ENCODE measurements at regions not wholly inside any gene's neighbourhood (a gene's known extent, or its start where the extent isn't known, plus 50 kb on each side); places are given as distances from the start of the nearest gene placed in this dataset.

DNA sequence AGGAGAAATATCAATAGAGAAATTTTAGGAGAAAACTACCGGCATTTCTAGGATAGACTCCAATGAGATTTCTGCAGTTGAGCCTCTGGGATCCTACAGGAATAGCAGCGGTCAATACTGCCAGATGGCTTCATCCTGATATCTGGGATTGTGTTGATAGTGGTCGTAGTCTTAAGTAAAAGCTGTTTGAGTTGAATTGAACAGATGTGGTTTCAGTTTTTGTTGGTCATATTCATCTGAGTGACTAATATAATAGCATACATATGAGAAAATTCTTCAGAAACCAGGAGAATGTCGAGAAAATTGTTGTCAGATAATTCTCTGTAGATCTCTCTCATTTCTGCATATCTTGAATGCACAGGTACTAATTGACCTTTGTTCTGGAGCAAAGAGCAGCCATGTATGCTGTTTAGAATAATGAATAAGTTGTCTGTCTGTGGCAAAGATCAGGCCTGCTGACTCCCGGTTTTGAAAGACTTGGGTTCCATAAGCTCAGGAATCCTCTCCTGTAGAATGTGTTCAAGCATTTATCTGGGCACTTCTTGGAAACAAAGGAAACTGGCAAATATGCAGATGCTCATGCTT, 288.1 kb downstream of the TMX3 start:
- ChIA-PET POLR2A (no interaction called here), CTCF (interaction anchor here (1.0 kb wide), 1 partner anchor 10 kb away, joined by 3 read pairs; no protein-coding TSS in a partner anchor)
- TF ChIP-seq CTCF (IDR thresholded peaks at IDR 0.05; ENCODE audit: insufficient read depth, low read depth, low read length): no peak
- Histone ChIP-seq H3K36me3 (ENCODE audit: control insufficient read depth, insufficient read depth, low read length) (no peaks in the 10 kb centered on the region), H3K4me3 (ENCODE audit: low read depth, low read length) (no peak overlapping the region), H3K27me3 (ENCODE audit: control insufficient read depth, insufficient read depth, low read length) (no peaks in the 10 kb centered on the region)
- no peak for DNase-seq (ENCODE audit: low read depth)

- DNase-seq (ENCODE audit: low read depth): no peak
- no peaks in the 10 kb centered on the region for H3K27me3 ChIP-seq (ENCODE audit: control insufficient read depth, insufficient read depth, low read length)
- H3K36me3 ChIP-seq (ENCODE audit: control insufficient read depth, insufficient read depth, low read length): no peaks in the 10 kb centered on the region
- H3K4me3 ChIP-seq (ENCODE audit: low read depth, low read length): no peak overlapping the region
- TF ChIP-seq CTCF (IDR thresholded peaks at IDR 0.05; ENCODE audit: insufficient read depth, low read depth, low read length): no peak
- ChIA-PET POLR2A (no interaction called here), CTCF (interaction anchor here (0.5 kb wide), 1 partner anchor 212 kb away, joined by 4 read pairs; no protein-coding TSS in a partner anchor)
Observed at GRCh38 chr18:68418881-68419280, 296.0 kb downstream of the TMX3 start.

- ChIA-PET POLR2A (no interaction called here), CTCF (no interaction called here)
- no peak for DNase-seq (ENCODE audit: low read depth)
- Histone ChIP-seq H3K4me3 (ENCODE audit: low read depth, low read length) (no peak overlapping the region), H3K36me3 (ENCODE audit: control insufficient read depth, insufficient read depth, low read length) (no peaks in the 10 kb centered on the region), H3K27me3 (ENCODE audit: control insufficient read depth, insufficient read depth, low read length) (no peaks in the 10 kb centered on the region)
- TF ChIP-seq CTCF (IDR thresholded peaks at IDR 0.05; ENCODE audit: insufficient read depth, low read depth, low read length): no peak
Observed at GRCh38 chr18:68418226-68418868, 296.6 kb downstream of the TMX3 start.

DNA sequence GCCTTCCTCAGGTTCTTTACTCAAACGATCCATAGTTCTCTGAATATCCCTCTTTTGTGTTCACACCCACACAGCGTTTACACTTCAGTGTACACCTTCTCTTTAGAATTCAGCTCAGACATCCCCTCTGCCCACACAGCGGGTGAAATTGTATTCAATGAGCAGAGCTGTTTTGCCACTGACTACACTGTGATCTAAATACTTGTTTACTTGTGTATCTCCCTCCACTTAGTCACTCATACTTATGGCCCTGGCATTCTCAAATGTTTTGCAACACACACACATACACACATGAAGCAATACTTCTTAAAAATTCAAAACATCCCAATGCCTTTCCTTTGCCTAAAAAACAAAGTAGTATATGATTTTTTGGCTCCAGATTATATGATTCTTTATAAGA, 297.1 kb downstream of the TMX3 start:
- no peaks in the 10 kb centered on the region for H3K27me3 ChIP-seq (ENCODE audit: control insufficient read depth, insufficient read depth, low read length)
- H3K4me3 ChIP-seq (ENCODE audit: low read depth, low read length): no peak overlapping the region
- ChIA-PET CTCF (no interaction called here), POLR2A (no interaction called here)
- no peak for TF ChIP-seq CTCF (IDR thresholded peaks at IDR 0.05; ENCODE audit: insufficient read depth, low read depth, low read length)
- no peaks in the 10 kb centered on the region for H3K36me3 ChIP-seq (ENCODE audit: control insufficient read depth, insufficient read depth, low read length)
- no peak for DNase-seq (ENCODE audit: low read depth)

DNA sequence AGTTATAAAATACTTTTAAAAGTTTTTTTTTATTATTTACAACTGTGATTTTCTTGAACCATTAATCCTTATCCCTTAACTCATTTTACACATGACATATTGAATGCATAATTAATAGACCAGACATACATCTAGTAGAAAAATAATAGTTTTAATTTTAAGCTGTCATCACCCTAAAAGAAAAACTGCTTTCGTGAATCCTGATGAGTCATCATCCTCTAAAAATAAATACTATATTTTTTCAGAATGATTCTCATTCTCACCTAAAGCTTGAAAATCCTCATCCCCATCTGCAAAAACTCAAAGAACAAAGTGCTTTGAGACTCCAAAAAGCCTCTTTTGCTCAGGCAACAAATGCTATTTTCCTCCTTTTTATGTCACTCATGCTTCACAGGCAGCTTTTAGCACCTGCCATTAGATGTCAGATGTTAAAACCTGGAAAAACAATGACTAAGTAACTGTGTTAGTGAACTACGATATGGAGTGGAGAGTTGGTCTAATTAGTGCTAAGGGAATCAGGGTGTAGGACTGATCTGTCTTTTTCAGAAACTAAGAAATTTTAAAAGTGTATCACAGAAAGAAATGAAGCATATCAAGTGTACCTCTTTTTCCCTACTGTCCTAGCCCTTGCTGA, 297.6 kb downstream of the TMX3 start:
- DNase-seq (ENCODE audit: low read depth): no peak
- H3K27me3 ChIP-seq (ENCODE audit: control insufficient read depth, insufficient read depth, low read length): no peaks in the 10 kb centered on the region
- no peak overlapping the region for H3K4me3 ChIP-seq (ENCODE audit: low read depth, low read length)
- no peaks in the 10 kb centered on the region for H3K36me3 ChIP-seq (ENCODE audit: control insufficient read depth, insufficient read depth, low read length)
- no peak for TF ChIP-seq CTCF (IDR thresholded peaks at IDR 0.05; ENCODE audit: insufficient read depth, low read depth, low read length)
- ChIA-PET CTCF (interaction anchor here (1.1 kb wide), 1 partner anchor 9 kb away, joined by 3 read pairs; no protein-coding TSS in a partner anchor), POLR2A (no interaction called here)
